ENCODE measurements at regions not wholly inside any gene's neighbourhood (a gene's known extent, or its start where the extent isn't known, plus 50 kb on each side); places are given as distances from the start of the nearest gene placed in this dataset.

DNA sequence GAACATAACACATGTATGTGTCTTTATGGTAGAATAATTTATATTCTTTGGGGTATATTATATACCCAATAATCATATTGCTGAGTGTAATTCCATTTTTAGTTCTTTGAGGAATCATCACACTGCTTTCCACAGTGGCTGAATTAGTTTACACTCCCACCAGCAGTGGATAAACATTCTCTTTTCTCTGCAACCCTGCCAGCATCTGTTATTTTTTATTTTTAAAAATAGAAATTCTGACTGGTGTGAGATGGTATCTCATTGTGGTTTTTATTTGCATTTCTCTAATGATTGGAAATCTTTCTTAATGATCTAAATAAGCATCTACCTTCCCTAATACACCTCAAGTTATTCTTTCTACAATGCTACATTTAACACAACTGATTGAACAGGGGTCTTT is 346.2 kb upstream of the LYPLAL1 start:
- DNase-seq, result no peak

DNA sequence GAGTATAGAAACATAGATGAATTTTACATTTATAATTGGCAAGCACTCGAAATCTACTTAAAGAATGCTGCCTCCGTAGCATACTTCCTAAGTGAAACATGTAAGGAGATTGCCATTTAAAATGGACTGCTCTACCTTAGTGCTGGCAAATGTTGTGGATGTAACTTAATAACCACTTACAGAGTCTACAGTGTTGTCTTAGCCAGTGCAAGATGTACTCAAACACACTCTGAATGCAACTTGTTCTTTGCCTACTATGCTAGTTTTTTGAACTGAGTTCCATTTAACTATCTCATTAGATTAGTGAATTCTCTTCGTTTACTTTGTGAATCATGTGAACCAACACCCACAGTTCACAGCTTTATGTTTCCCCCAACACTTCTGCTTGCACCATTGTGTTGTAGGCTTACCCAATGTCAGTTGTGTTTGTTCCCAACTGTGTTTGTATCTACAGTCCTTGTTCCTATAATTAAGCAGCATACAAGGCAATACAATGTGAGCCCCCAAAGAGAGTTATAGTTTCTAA is 345.5 kb upstream of the LYPLAL1 start:
- DNase-seq, result no peak

DNA sequence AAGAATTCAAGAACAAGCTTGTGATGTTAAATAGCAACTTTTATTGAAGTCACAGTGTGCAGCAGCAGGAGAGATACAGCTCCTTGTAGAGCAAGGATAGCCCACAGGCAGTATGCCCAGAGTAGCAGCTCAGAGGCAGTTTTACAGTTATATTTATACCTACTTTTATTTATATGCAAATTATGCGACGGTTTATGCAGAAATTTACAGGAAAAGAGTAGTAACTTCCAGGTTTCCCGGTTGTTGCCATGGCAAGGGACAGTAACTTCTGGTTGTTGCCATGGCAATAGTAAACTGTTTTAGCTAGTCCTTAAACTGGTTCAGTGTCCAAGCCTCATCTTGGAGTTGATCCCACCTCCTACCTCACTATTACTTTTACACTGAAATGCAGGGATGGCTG is 344.6 kb upstream of the LYPLAL1 start:
- DNase-seq, result peak; percentile 64

DNA sequence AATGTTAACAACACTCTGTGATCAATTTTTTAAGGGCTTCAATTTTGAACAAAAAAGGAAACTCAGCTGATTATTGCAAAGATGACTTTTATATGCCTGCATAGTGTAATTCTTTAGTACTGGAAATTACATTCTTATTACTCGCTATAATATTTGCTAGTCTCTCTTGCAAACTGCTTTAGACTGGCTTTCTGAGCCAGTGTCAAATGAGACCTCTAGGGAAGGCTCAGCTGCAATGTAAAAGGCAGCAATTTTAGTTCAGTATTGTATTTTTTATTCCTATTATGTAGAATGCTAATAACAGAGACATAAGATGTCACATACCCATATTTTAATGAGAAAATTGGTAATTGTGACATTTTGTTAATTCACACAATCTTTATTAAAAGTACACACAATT is 338.1 kb upstream of the LYPLAL1 start:
- DNase-seq, result peak; percentile 51

DNA sequence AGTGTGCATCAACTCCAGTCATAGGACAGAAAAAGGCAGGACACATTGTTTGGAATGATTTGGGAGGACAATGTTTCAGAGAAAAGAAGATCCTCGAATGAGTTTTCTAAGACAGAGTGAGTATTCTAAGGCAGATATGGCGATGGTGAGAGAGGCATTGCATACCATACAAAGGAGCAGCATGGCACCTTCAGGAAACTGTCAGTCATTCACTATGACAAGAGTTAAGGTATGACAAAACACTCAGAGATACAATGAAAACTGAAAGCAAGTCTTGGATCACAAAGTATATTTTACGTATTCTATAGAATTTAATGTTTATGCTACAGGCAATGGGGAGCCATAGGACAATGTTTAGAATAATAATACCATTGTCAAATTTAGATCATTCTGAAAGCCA is 337.4 kb upstream of the LYPLAL1 start:
- DNase-seq, result no peak

DNA sequence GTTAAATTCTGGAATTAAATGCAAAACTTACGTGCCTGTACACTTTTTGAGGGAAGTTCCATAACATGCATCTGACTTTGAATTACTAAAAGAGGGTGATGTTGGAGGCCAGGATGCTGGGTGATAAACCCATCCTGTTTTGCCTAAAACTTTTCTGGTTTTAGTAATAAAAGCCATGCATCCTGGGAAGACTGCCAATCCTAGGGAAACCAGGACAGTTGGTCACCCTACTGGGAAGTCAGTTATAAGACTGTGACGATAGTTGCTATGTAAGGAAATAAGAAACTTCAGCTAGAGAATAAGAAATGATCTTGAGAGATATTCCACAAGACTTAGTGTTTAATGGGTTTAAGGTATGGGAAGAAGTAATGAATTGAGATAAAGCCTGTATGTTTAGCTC is 336.6 kb upstream of the LYPLAL1 start:
- DNase-seq, result no peak

DNA sequence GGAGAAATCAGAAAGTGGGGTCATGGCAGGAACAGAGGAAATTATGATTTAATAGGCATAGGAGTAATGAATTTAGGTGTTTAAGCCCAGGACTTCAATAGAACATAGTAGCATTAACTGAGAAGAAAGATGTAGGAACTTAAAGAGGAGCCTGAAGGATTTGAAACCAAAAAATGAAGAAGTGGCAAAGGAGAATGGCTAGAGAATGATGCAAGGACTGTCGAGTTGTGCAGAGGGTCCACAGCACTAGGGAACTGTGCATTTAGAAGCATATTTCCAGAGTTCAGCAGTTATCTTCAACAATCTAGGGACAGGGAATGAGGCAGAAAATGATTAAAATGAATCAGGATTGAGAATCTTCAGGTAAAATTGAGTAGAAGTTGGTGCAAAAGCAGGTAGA is 328.1 kb upstream of the LYPLAL1 start:
- DNase-seq, result no peak

DNA sequence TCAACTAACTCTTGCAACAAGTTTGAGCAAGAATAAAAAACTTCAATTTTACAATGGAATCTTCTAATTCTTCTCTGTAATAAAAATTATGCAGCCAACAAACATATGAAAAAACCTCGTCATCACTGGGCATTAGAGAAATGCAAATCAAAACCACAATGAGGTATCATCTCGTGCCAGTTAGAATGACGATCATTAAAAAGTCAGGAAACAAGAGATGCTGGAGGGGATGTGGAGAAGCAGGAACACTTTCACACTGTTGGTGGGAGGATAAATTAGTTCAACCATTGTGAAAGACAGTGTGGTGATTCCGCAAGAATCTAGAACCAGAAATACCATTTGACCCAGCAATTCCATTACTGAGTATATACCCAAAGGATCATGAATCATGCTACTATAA is 327.5 kb upstream of the LYPLAL1 start:
- DNase-seq, result no peak

DNA sequence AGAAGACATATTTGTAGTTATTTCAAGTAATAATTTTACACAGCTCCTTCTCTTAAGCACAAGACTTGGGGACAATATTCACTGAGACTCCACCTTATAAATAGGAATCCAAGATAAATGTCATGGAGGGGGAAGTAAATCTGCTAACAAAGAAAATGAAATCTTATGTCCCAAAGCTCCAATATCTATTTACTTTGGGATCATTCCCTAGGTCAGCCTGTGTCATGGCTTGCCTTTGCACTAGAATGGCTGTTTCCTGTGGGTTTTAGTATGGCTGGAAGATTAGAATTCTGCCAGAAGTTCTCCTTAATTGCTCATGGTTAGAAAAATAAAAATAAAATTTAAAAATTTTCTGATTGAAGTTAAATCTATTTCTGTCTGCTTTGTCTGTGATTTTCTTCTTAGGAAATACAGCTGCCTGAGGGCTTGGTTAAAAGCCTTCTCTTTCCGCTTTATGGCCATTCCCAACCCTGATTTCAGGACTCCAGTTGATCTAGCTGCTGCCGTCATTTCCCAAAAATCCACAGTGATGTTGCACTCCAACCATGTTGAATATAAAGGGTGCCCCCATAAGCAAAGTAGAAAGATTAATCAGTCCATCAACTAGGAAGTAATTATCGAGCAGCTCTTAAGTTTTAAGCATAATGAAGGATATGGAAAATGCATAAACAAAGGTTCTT is 326.4 kb upstream of the LYPLAL1 start:
- DNase-seq, result no peak

DNA sequence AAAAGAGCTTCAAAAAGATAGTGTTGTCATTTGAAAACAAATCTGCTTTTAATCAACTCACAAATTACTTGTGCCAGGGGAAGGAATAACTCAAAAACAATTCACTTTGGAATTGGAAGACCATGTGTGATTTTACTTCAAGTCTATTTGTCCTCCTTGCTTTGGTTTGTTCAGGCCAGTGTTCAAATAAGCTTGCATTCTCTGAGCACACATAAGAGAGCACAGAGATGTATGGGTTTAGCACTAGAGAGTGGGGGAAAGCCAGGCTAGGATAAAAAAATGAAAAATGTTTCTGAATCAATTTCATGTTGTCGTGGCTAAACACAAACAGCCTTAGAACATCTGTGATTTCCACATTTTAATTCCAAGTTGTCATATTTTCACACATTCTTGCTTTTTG is 325.7 kb upstream of the LYPLAL1 start:
- DNase-seq, result no peak

DNA sequence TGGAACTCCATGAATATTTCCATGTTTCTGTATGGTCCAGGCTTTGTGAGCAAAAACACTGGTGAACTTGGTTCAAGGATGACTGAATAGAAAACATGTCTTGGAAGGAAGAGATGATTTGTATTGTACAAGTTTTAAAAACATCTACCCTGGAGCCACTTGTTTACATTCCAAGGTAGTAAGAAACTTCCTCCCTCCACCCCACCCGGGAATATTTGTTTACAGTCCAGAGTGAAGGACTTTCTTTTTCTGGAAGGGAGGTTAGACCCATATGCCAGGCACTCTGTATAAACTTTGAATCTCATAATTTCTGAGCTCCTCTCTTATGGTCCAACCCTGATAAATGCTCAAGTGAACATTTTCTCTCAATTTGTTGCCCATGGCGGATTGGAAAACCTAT is 323.3 kb upstream of the LYPLAL1 start:
- DNase-seq, result no peak

DNA sequence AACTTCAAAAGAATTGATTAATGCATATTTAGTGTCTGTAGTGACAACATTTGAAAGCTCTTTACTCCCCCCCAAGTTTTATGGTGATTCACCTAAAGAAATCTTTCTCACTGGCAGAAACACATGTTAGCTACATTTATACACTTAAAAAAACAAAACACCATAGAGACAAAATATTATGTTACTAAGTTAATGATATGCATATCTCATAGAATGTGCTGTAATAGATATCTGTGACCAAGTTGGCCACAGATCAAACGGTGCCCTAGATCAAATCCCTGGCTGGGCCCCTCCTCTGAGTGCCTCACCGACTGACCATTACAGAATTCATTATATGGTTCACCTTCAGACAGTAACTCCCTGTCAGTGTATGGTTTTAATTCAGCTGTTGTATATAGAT is 322.1 kb upstream of the LYPLAL1 start:
- DNase-seq, result no peak

DNA sequence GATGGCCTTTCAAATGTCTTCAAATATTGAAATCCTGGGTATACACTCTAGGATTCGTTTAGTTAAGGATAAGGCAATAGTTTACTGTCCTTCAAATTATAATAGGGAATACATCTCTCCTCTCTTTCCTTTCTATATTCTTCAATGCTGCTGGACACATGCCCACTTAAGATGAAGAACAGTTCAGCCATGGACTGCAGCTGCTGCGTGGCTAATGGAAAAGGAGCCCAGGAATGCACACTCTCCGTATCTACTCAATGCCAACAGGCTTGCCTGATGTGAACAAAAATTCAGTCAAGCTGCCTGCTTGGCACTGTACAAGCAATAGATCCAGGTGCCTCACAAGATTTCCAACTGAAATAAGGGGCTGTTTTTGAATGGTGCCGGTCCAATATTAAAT is 321.2 kb upstream of the LYPLAL1 start:
- peak; percentile 63 for DNase-seq

DNA sequence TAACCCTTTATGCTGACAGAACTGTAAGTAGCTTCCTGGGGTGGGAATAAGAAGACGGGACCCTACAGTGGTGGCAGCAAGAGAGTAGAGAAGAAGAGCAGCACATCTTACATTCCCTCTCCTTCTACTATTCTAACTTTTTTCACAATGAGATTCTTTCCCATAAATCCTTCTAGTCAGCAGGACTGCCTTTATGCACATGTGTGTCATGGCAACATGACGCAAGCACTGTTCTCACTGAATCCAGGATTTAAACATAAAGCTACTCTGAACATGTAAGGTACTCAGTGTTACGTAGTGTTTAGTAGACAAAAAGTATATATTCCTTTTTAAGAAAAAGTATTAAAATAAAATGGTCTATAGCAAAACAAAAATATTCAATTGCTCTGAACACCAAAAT is 309.7 kb upstream of the LYPLAL1 start:
- no peak for DNase-seq

DNA sequence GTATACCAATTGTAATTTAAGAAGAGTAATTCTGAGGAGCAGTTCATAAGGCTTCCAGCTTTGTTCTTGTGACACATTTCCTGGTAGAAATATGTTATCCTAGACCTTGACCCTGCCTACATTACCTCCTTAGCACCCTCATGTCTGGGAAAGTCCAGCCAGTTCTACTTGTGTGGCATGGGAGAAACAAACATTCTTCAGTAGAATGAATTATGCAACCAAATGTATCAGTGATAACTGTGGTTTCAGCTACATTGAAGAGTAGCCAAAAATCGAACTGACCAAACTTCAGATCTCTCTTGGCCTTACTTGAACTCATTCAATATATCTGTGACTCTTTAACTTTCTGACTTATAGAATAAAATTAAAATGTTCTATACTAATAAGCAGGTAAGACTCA is 308.1 kb upstream of the LYPLAL1 start:
- DNase-seq, result no peak

DNA sequence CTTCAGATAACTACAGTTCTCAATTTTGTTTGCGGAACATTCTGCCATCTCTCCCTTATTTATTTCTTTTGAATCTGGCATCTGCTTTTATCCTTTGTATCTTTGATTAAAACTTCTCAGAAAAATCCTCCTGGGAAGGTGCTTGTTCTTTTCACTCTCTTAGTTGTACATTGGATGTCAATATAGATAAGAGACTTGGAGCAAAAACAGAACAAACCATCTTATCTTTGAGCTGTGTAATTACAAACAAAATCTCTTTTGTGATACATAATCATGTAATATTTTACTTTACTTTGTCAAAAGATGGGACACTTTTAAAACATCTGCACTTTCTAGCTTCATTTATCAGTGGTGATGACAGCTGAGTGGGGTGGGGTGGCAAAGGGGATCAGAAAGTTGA is 307.2 kb upstream of the LYPLAL1 start:
- DNase-seq, result no peak

DNA sequence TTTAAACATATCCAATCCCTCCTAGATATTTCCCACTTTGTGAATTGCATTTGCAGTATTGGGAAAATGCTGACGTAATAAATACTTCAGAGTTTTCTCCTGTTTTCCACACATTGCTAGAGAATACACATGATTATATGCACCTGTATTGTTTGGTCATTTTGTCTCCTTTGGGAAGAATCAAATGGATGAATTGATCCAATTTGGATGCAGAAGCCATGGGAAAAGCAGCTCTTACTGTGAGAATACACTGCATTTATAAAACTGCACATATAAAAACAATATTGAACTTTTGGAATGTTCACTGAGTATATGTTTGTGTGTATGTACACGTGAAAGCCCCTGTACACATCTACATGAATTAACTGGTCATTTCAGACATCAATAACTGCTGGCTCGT is 306.6 kb upstream of the LYPLAL1 start:
- DNase-seq, result peak; percentile 29

DNA sequence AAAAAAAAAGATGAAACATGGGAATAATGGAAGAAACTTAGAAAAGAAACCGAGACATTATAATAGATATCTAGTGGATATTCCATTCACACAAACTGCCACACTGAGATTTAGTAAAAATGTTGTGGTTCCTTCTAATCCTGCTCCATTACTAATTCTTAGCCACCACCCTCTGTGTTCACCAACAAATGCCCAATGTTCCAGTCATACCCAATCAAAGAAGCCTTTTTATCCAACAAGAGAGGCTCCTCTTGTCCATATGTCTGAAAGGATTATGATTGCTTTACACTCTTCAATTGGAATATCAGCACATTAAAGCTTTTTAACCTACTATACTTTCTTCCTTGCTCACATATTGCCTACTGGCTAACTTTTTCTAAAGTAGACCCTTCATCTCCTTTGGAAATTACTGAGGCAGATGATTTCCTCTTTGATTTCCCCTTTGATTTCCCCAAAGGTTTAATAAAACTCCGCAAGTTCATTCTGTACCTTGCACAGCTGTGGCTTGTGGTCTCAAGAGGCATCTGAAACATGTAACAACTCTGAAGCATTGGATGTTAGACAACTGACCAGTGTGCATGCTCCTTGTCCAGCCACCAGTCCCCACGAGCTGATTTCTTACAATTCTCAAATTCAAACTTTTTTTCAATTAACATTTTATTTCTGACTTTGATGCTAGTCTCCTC is 305.6 kb upstream of the LYPLAL1 start:
- no peak for DNase-seq

DNA sequence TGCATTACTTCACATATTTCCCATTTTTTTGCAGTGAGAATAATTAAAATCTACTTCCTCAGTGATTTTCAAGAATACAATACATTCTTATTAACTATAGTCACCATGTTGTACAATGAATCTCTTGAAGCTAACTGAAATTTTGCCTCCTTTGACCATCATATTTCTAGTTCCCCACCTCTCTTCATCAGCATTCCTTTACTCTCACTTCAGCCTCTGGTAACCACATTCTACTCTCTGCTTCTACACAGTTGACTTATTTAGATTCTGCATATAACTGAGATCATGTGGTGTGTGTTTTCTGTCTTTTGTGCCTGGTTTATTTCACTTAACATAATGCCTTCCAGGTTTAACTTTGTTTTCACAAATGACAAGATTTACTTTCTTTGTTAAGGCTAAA is 304.4 kb upstream of the LYPLAL1 start:
- DNase-seq, result no peak

DNA sequence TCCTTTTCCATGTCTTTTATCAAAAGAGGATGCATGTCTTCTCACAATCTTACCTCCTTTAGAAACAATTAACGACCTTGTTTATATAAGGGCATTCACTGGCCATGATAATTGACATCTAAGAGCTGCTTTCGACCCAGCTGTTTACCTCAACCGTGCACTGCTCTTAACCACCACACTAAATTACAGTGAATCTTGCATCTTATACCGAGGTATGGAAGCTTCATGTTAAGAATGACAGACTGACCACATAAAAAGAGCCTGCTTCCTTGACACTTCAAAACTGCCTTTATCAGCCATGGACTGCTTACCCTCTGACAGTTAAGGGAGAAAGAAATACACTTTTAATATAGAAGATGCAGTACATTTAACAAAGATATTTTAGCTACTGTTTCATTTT is 301.7 kb upstream of the LYPLAL1 start:
- DNase-seq, result no peak

DNA sequence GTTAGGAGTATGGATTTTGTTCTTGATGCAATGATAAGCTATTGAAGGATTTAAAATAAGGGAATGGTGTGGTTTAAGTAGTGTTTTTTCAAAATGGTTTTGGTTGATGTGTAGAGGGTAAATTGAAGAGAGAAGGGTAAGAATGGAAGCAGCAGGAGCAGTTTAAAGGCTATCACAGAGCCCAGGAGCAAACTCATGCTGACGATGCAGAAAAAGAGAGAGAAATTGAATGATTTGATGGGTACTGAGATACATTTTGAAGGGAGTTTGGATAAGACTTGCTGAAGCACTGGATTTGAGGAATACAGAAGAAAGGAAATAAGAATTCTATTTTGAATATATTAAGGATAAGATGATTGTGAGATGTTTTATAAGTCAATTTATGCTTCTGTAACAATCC is 300.8 kb upstream of the LYPLAL1 start:
- DNase-seq, result no peak

DNA sequence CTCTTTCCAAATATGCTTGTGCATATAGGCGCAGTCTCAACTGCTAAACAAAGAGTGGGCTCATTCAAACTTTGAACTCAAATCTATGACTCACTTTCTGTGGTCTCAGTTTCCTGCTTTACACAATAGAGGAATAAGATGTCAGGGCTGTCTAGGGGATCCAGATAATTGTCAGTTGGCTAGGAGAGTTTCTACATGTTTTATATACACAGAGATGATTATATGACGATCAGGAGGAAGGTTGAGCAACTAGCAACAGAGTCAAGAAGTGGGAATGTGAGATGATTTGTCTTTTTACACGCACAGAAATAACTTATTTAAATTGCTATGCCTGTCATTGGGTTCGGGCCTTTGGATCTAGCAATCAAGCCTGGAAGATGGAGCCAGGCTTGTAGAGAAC is 299.4 kb upstream of the LYPLAL1 start:
- no peak for DNase-seq

DNA sequence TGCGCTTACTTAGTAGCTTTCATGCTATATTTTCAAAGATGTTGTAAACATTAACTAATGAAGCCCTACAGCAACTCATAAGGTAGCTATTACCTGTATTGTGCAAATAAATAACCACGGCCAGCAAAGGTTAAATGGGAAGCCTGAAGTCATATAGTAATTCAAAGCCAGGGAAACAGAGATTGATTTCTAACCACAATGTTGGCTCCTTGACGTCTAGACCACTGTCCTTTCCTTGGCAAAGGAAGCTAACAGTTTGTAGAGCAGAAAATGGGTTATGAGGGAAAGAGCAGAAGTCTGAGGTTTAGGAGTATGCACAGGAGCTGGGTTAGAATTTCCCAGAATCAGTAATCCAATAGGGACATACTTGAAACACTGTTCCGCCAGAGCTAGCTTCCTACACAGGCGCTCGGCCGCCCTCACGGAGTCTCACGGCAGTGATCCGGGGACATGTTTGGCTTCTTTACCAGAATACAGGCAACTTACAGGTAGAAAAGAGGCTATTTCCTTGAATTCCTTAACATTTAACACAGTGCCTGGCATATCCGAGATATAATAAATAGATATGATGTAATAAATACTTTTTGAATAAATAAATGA is 298.8 kb upstream of the LYPLAL1 start:
- DNase-seq, result no peak

DNA sequence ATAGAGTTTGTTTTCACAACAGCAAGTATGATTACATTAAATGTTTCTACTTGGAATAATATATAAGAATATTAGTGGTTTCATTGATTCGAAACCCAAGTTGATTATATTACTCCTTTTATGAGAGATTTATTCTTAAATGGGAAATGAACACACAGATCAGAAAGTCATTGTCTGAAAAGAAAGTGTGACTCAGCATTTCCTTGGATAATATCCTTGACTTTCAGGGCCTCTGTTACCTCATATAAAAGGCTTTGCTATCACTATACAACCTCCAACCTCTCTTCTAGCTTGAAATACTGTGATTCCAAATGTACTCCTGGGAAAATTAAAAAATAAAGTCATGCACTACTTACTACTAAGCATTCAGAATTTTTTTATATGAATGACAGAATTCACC is 295.3 kb upstream of the LYPLAL1 start:
- DNase-seq, result no peak
